ENCODE measurements at regions not wholly inside any gene's neighbourhood (a gene's known extent, or its start where the extent isn't known, plus 50 kb on each side); places are given as distances from the start of the nearest gene placed in this dataset.
"Not testable (repeated sequence)": the region's sequence is repeated elsewhere in the genome, so short reads cannot be mapped to it uniquely, and the experiment has no call there.

DNA sequence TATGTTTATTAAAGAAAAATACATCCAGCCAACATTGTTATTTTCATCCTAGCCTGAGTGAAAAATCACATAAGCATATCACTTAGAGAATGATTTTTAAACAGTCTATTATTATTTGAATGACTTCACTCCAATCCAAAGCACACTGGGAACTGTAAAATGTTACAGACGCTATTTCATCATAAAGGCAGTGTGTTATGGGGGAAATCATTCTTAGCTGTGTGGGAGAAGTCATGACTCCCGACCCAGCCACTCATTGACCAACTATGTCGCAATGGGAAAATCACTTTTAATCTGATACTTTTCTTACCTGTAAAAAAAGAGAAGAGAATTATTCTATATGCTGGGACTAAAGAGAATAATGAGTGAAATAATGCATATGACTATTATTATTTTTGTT, 653.6 kb downstream of the TTLL7 start:
- not testable (repeated sequence) for TF ChIP-seq CTCF (IDR thresholded peaks at IDR 0.05); ZNF138 (CRISPR knock-in tag; conservative IDR thresholded peaks at IDR 0.05); ATF3 (CRISPR knock-in tag; conservative IDR thresholded peaks at IDR 0.05); ATF6 (CRISPR knock-in tag; IDR thresholded peaks at IDR 0.05); CREM (CRISPR knock-in tag; IDR thresholded peaks at IDR 0.05); ZNF263 (CRISPR knock-in tag; IDR thresholded peaks at IDR 0.05; ENCODE audit: low read depth); NFYB (CRISPR knock-in tag; conservative IDR thresholded peaks at IDR 0.05; ENCODE audit: low read depth); ZNF121 (CRISPR knock-in tag; IDR thresholded peaks at IDR 0.05); CREB1 (CRISPR knock-in tag; IDR thresholded peaks at IDR 0.05); ELF4 (CRISPR knock-in tag; IDR thresholded peaks at IDR 0.05; ENCODE audit: low read depth)
- TF ChIP-seq, protein P1, sequence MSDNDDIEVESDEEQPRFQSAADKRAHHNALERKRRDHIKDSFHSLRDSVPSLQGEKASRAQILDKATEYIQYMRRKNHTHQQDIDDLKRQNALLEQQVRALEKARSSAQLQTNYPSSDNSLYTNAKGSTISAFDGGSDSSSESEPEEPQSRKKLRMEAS (CRISPR knock-in tag; IDR thresholded peaks at IDR 0.05), result not testable (repeated sequence)
- TF ChIP-seq, protein P2, sequence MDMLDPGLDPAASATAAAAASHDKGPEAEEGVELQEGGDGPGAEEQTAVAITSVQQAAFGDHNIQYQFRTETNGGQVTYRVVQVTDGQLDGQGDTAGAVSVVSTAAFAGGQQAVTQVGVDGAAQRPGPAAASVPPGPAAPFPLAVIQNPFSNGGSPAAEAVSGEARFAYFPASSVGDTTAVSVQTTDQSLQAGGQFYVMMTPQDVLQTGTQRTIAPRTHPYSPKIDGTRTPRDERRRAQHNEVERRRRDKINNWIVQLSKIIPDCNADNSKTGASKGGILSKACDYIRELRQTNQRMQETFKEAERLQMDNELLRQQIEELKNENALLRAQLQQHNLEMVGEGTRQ (CRISPR knock-in tag; IDR thresholded peaks at IDR 0.05), result not testable (repeated sequence)
- TF ChIP-seq, protein P3, sequence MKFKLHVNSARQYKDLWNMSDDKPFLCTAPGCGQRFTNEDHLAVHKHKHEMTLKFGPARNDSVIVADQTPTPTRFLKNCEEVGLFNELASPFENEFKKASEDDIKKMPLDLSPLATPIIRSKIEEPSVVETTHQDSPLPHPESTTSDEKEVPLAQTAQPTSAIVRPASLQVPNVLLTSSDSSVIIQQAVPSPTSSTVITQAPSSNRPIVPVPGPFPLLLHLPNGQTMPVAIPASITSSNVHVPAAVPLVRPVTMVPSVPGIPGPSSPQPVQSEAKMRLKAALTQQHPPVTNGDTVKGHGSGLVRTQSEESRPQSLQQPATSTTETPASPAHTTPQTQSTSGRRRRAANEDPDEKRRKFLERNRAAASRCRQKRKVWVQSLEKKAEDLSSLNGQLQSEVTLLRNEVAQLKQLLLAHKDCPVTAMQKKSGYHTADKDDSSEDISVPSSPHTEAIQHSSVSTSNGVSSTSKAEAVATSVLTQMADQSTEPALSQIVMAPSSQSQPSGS (CRISPR knock-in tag; IDR thresholded peaks at IDR 0.05; ENCODE audit: borderline replicate concordance, low read depth), result not testable (repeated sequence)
